ENCODE measurements at regions not wholly inside any gene's neighbourhood (a gene's known extent, or its start where the extent isn't known, plus 50 kb on each side); places are given as distances from the start of the nearest gene placed in this dataset.

GRCh38 chr1:84090447-84091245 is 53.4 kb upstream of the PRKACB start:
- DNase-seq (ENCODE audit: low spot score), result no peak
- intact Hi-C loops (cut with DNase I), result no loop called here
- ATAC-seq, result no peak

GRCh38 chr1:84089867-84090266 is 54.2 kb upstream of the PRKACB start:
- intact Hi-C loops (cut with DNase I), result no loop called here
- ATAC-seq (no peak), DNase-seq (ENCODE audit: low spot score) (no peak)

GRCh38 chr1:84089465-84089864 is 54.6 kb upstream of the PRKACB start:
- intact Hi-C loops (cut with DNase I), result no loop called here
- DNase-seq (ENCODE audit: low spot score) (no peak), ATAC-seq (no peak)

- intact Hi-C loops (cut with DNase I), result no loop called here
- ATAC-seq (no peak), DNase-seq (ENCODE audit: low spot score) (no peak)
Measured at GRCh38 chr1:84086616-84087015, 57.5 kb upstream of the PRKACB start.

- intact Hi-C loops (cut with DNase I), result no loop called here
- ATAC-seq (peak; percentile 36), DNase-seq (ENCODE audit: low spot score) (no peak)
Measured at GRCh38 chr1:84086189-84086588, 57.9 kb upstream of the PRKACB start.

GRCh38 chr1:84083307-84083706 is 60.8 kb upstream of the PRKACB start:
- DNase-seq (ENCODE audit: low spot score) (no peak), ATAC-seq (no peak)
- intact Hi-C loops (cut with DNase I), result no loop called here

GRCh38 chr1:84078842-84079202 is 65.2 kb upstream of the PRKACB start:
- DNase-seq (ENCODE audit: low spot score) (no peak), ATAC-seq (no peak)
- intact Hi-C loops (cut with DNase I), result no loop called here

GRCh38 chr1:84078108-84078841 is 65.8 kb upstream of the PRKACB start:
- intact Hi-C loops (cut with DNase I), result no loop called here
- ATAC-seq (peak; percentile 59), DNase-seq (ENCODE audit: low spot score) (no peak)

- ATAC-seq, result peak; percentile 97
- intact Hi-C loops (cut with DNase I), result no loop called here
- peak; percentile 80 for DNase-seq (ENCODE audit: low spot score)
Measured at GRCh38 chr1:84077476-84078107, 66.5 kb upstream of the PRKACB start.

GRCh38 chr1:84073266-84073665 is 70.8 kb upstream of the PRKACB start:
- DNase-seq (ENCODE audit: low spot score) (no peak), ATAC-seq (no peak)
- intact Hi-C loops (cut with DNase I), result no loop called here

GRCh38 chr1:84069236-84069845 is 70.4 kb upstream of the TTLL7 start:
- ATAC-seq (no peak), DNase-seq (ENCODE audit: low spot score) (no peak)
- intact Hi-C loops (cut with DNase I), result no loop called here

- no peak for DNase-seq (ENCODE audit: low spot score)
- intact Hi-C loops (cut with DNase I), result no loop called here
- no peak for ATAC-seq
Measured at GRCh38 chr1:84062496-84062895, 63.6 kb upstream of the TTLL7 start.

GRCh38 chr1:84061336-84061735 is 62.4 kb upstream of the TTLL7 start:
- ATAC-seq (no peak), DNase-seq (ENCODE audit: low spot score) (no peak)
- intact Hi-C loops (cut with DNase I), result no loop called here

- intact Hi-C loops (cut with DNase I), result no loop called here
- DNase-seq (ENCODE audit: low spot score), result no peak
- ATAC-seq, result no peak
Measured at GRCh38 chr1:84060781-84061180, 61.8 kb upstream of the TTLL7 start.

- no peak for ATAC-seq
- DNase-seq (ENCODE audit: low spot score), result no peak
- intact Hi-C loops (cut with DNase I), result no loop called here
Measured at GRCh38 chr1:84048820-84049219, 49.9 kb upstream of the TTLL7 start.
